ENCODE measurements at regions not wholly inside any gene's neighbourhood (a gene's known extent, or its start where the extent isn't known, plus 50 kb on each side); places are given as distances from the start of the nearest gene placed in this dataset.

GRCh38 chr9:30258094-30258493 lies 2126.3 kb upstream of the ACO1 start:
- TF ChIP-seq CTCF (IDR thresholded peaks at IDR 0.05; ENCODE audit: low read length): no peak
- no peak for TF ChIP-seq EZH2 (optimal IDR thresholded peaks at IDR 0.05; ENCODE audit: low read depth, low read length)
- TF ChIP-seq EZH2phosphoT487 (IDR thresholded peaks at IDR 0.05; ENCODE audit: low read length): no peak
